ENCODE measurements at regions not wholly inside any gene's neighbourhood (a gene's known extent, or its start where the extent isn't known, plus 50 kb on each side); places are given as distances from the start of the nearest gene placed in this dataset.

GRCh38 chr10:62617652-62618051 is 186.9 kb upstream of the ADO start:
- Histone ChIP-seq H3K36me3 (no peaks in the 10 kb centered on the region), H3K4me1 (no peaks in the 10 kb centered on the region), H3K4me3 (no peak overlapping the region), H3K27me3 (no peaks in the 10 kb centered on the region), H3K27ac (no peak overlapping the region), H3K9me3 (no peaks in the 10 kb centered on the region)
- no peak for DNase-seq (ENCODE audit: low spot score in 2 of 2)
- intact Hi-C loops (cut with DNase I; ENCODE audit: low total_unique reads): no loop called here
- no peak for TF ChIP-seq POLR2A (IDR thresholded peaks at IDR 0.05)

GRCh38 chr10:62618054-62618453 is 186.5 kb upstream of the ADO start:
- no peak for DNase-seq (ENCODE audit: low spot score in 2 of 2)
- H3K27ac ChIP-seq: no peak overlapping the region
- intact Hi-C loops (cut with DNase I; ENCODE audit: low total_unique reads): no loop called here
- TF ChIP-seq CTCF (IDR thresholded peaks at IDR 0.05) (no peak), POLR2AphosphoS5 (IDR thresholded peaks at IDR 0.05) (no peak), POLR2A (IDR thresholded peaks at IDR 0.05) (no peak)
- H3K36me3 ChIP-seq: no peaks in the 10 kb centered on the region
- H3K27me3 ChIP-seq: no peaks in the 10 kb centered on the region
- H3K4me1 ChIP-seq: no peaks in the 10 kb centered on the region
- no peak overlapping the region for H3K4me3 ChIP-seq
- no peaks in the 10 kb centered on the region for H3K9me3 ChIP-seq

GRCh38 chr10:62618576-62619412 is 185.7 kb upstream of the ADO start:
- TF ChIP-seq POLR2A (IDR thresholded peaks at IDR 0.05): no peak
- TF ChIP-seq CTCF (IDR thresholded peaks at IDR 0.05): no peak
- no peak for TF ChIP-seq POLR2AphosphoS5 (IDR thresholded peaks at IDR 0.05)
- no peak overlapping the region for H3K4me3 ChIP-seq
- intact Hi-C loops (cut with DNase I; ENCODE audit: low total_unique reads): no loop called here
- no peaks in the 10 kb centered on the region for H3K36me3 ChIP-seq
- no peak overlapping the region for H3K27ac ChIP-seq
- H3K27me3 ChIP-seq: no peaks in the 10 kb centered on the region
- no peaks in the 10 kb centered on the region for H3K4me1 ChIP-seq
- DNase-seq (ENCODE audit: low spot score in 2 of 2): no peak
- H3K9me3 ChIP-seq: no peaks in the 10 kb centered on the region

GRCh38 chr10:62619413-62619738 is 185.1 kb upstream of the ADO start:
- H3K4me1 ChIP-seq: no peaks in the 10 kb centered on the region
- no peak for TF ChIP-seq POLR2A (IDR thresholded peaks at IDR 0.05)
- no peak overlapping the region for H3K4me3 ChIP-seq
- DNase-seq (ENCODE audit: low spot score in 2 of 2): no peak
- no peaks in the 10 kb centered on the region for H3K27me3 ChIP-seq
- H3K9me3 ChIP-seq: no peaks in the 10 kb centered on the region
- no peak overlapping the region for H3K27ac ChIP-seq
- intact Hi-C loops (cut with DNase I; ENCODE audit: low total_unique reads): no loop called here
- H3K36me3 ChIP-seq: no peaks in the 10 kb centered on the region

GRCh38 chr10:62620491-62620890 is 184.0 kb upstream of the ADO start:
- Histone ChIP-seq H3K36me3 (no peaks in the 10 kb centered on the region), H3K9me3 (no peaks in the 10 kb centered on the region), H3K27me3 (no peaks in the 10 kb centered on the region), H3K4me1 (no peaks in the 10 kb centered on the region), H3K27ac (no peak overlapping the region), H3K4me3 (no peak overlapping the region)
- TF ChIP-seq POLR2AphosphoS5 (IDR thresholded peaks at IDR 0.05) (no peak), POLR2A (IDR thresholded peaks at IDR 0.05) (no peak)
- intact Hi-C loops (cut with DNase I; ENCODE audit: low total_unique reads): no loop called here
- no peak for DNase-seq (ENCODE audit: low spot score in 2 of 2)

- no peak for DNase-seq (ENCODE audit: low spot score in 2 of 2)
- Histone ChIP-seq H3K4me1 (no peaks in the 10 kb centered on the region), H3K27ac (no peak overlapping the region), H3K4me3 (no peak overlapping the region), H3K27me3 (no peaks in the 10 kb centered on the region), H3K36me3 (no peaks in the 10 kb centered on the region), H3K9me3 (no peaks in the 10 kb centered on the region)
- intact Hi-C loops (cut with DNase I; ENCODE audit: low total_unique reads): no loop called here
- TF ChIP-seq CTCF (IDR thresholded peaks at IDR 0.05) (no peak), POLR2A (IDR thresholded peaks at IDR 0.05) (no peak), POLR2AphosphoS5 (IDR thresholded peaks at IDR 0.05) (no peak)
These were observed 181.3 kb upstream of the ADO start for GRCh38 chr10:62623223-62623622.

Measured in breast epithelium (tissue), 4 donors.